BE2C (cell line): ENCODE measurements at regions not wholly inside any gene's neighbourhood (a gene's known extent, or its start where the extent isn't known, plus 50 kb on each side); places are given as distances from the start of the nearest gene placed in this dataset.

ENCODE experiments used
- DNase-seq: peaks from one replicate; pipeline ENCODE4 v3.0.0-alpha.2; 2020
- H3K27me3 ChIP-seq: fragments of 250-450 bp; sonication (Bioruptor Pico); 2 replicates; pipeline ENCODE4 v1.5.1; 2020; ENCODE audit warnings: mild to moderate bottlenecking
- H3K36me3 ChIP-seq: fragments of 250-450 bp; sonication (Bioruptor Pico); 2 replicates; pipeline ENCODE4 v1.5.1; 2020; ENCODE audit warnings: mild to moderate bottlenecking
- H3K4me1 ChIP-seq: fragments of 250-450 bp; sonication (Bioruptor Pico); 2 replicates; pipeline ENCODE4 v1.5.1; 2020
- H3K4me3 ChIP-seq: 2 replicates; pipeline ENCODE4 v1.5.1; 2011; ENCODE audit warnings: low read depth, low read length
- H3K9me3 ChIP-seq: fragments of 250-450 bp; sonication (Bioruptor Pico); 2 replicates; pipeline ENCODE4 v1.5.1; 2020
- CTCF ChIP-seq: IDR thresholded peaks from 2 replicates; pipeline ENCODE4 v1.5.1; 2012; ENCODE audit warnings: mild to moderate bottlenecking, low read depth, low read length

- Histone ChIP-seq H3K4me3 (no peak overlapping the region), H3K36me3 (no peaks in the 10 kb centered on the region), H3K27me3 (no peaks in the 10 kb centered on the region), H3K4me1 (peaks cover 12% of the 10 kb centered on the region), H3K9me3 (no peaks in the 10 kb centered on the region)
- peak; percentile 62 for TF ChIP-seq CTCF
- DNase-seq: peak; percentile 45
Observed at GRCh38 chr10:110388687-110389052, 84.0 kb upstream of the SMNDC1 start.

- no peak for DNase-seq
- Histone ChIP-seq H3K27me3 (no peaks in the 10 kb centered on the region), H3K36me3 (no peaks in the 10 kb centered on the region), H3K4me3 (no peak overlapping the region), H3K4me1 (peaks cover 12% of the 10 kb centered on the region), H3K9me3 (no peaks in the 10 kb centered on the region)
- no peak for TF ChIP-seq CTCF
Observed at GRCh38 chr10:110389255-110389654, 84.5 kb upstream of the SMNDC1 start.

- Histone ChIP-seq H3K9me3 (no peaks in the 10 kb centered on the region), H3K4me1 (peaks cover 12% of the 10 kb centered on the region), H3K4me3 (no peak overlapping the region), H3K27me3 (no peaks in the 10 kb centered on the region), H3K36me3 (no peaks in the 10 kb centered on the region)
- no peak for DNase-seq
- no peak for TF ChIP-seq CTCF
Observed at GRCh38 chr10:110391541-110391940, 86.8 kb upstream of the SMNDC1 start.

GRCh38 chr10:110392121-110392520 lies 87.4 kb upstream of the SMNDC1 start:
- Histone ChIP-seq H3K36me3 (no peaks in the 10 kb centered on the region), H3K4me3 (no peak overlapping the region), H3K27me3 (no peaks in the 10 kb centered on the region), H3K4me1 (peaks cover 12% of the 10 kb centered on the region), H3K9me3 (no peaks in the 10 kb centered on the region)
- no peak for TF ChIP-seq CTCF
- no peak for DNase-seq

GRCh38 chr10:110392868-110393740 lies 88.4 kb upstream of the SMNDC1 start:
- H3K36me3 ChIP-seq: no peaks in the 10 kb centered on the region
- H3K4me3 ChIP-seq: no peak overlapping the region
- H3K4me1 ChIP-seq: peaks cover 12% of the 10 kb centered on the region
- no peaks in the 10 kb centered on the region for H3K27me3 ChIP-seq
- no peak for TF ChIP-seq CTCF
- no peaks in the 10 kb centered on the region for H3K9me3 ChIP-seq
- DNase-seq: no peak

GRCh38 chr10:110393866-110394265 lies 89.1 kb upstream of the SMNDC1 start:
- TF ChIP-seq CTCF: no peak
- Histone ChIP-seq H3K4me3 (no peak overlapping the region), H3K4me1 (peaks cover 7% of the 10 kb centered on the region)

More at GRCh38 chr10:110393866-110394265, 89.1 kb upstream of the SMNDC1 start:
- Histone ChIP-seq H3K9me3 (no peaks in the 10 kb centered on the region), H3K36me3 (no peaks in the 10 kb centered on the region), H3K27me3 (no peaks in the 10 kb centered on the region)
- no peak for DNase-seq
